HEK293 (cell line): ENCODE measurements at regions not wholly inside any gene's neighbourhood (a gene's known extent, or its start where the extent isn't known, plus 50 kb on each side); places are given as distances from the start of the nearest gene placed in this dataset.

Source experiments
- TF ChIP-seq, protein P1 (sequence below): fragments of 450-650 bp; IDR thresholded peaks from 2 replicates; pipeline ENCODE4 v1.5.1; 2018; ENCODE audit warnings: missing biosample characterization, missing genetic modification characterization
- TF ChIP-seq, protein P2 (sequence below): fragments of 450-650 bp; formaldehyde crosslinking; IDR thresholded peaks from 2 replicates; pipeline ENCODE4 v1.5.1; 2016; ENCODE audit warnings: missing biosample characterization, missing genetic modification characterization, low read depth

- TF ChIP-seq, protein P1, sequence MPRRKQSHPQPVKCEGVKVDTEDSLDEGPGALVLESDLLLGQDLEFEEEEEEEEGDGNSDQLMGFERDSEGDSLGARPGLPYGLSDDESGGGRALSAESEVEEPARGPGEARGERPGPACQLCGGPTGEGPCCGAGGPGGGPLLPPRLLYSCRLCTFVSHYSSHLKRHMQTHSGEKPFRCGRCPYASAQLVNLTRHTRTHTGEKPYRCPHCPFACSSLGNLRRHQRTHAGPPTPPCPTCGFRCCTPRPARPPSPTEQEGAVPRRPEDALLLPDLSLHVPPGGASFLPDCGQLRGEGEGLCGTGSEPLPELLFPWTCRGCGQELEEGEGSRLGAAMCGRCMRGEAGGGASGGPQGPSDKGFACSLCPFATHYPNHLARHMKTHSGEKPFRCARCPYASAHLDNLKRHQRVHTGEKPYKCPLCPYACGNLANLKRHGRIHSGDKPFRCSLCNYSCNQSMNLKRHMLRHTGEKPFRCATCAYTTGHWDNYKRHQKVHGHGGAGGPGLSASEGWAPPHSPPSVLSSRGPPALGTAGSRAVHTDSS, result no peak
- TF ChIP-seq, protein P2, sequence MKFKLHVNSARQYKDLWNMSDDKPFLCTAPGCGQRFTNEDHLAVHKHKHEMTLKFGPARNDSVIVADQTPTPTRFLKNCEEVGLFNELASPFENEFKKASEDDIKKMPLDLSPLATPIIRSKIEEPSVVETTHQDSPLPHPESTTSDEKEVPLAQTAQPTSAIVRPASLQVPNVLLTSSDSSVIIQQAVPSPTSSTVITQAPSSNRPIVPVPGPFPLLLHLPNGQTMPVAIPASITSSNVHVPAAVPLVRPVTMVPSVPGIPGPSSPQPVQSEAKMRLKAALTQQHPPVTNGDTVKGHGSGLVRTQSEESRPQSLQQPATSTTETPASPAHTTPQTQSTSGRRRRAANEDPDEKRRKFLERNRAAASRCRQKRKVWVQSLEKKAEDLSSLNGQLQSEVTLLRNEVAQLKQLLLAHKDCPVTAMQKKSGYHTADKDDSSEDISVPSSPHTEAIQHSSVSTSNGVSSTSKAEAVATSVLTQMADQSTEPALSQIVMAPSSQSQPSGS, result no peak
Observed at GRCh38 chr1:148379697-148380096, 103.4 kb downstream of the PPIAL4G start.
